SU-DHL-6 (cell line): ENCODE measurements at regions not wholly inside any gene's neighbourhood (a gene's known extent, or its start where the extent isn't known, plus 50 kb on each side); places are given as distances from the start of the nearest gene placed in this dataset.
"Not testable (repeated sequence)": the region's sequence is repeated elsewhere in the genome, so short reads cannot be mapped to it uniquely, and the experiment has no call there.

Experiments used
- CTCF ChIP-seq: fragments of 200-600 bp; sonication (generic); IDR thresholded peaks from one replicate; pipeline ENCODE4 v1.5.1; 2017; ENCODE audit warnings: antibody characterized with exemption, mild to moderate bottlenecking, low read length, moderate library complexity; ENCODE audit not compliant: insufficient read depth, poor library complexity, severe bottlenecking
- EZH2phosphoT487 ChIP-seq: fragments of 200-600 bp; sonication (generic), shearing (Covaris generic); conservative IDR thresholded peaks from 2 replicates; pipeline ENCODE4 v1.6.1; 2018; ENCODE audit warnings: mild to moderate bottlenecking, antibody characterized with exemption, low read length, moderate library complexity, mixed read lengths

- TF ChIP-seq EZH2phosphoT487, CTCF: not testable (repeated sequence)
These were observed 239.0 kb upstream of the EXOC2 start for GRCh38 chr6:931919-932318.
